ENCODE measurements at regions not wholly inside any gene's neighbourhood (a gene's known extent, or its start where the extent isn't known, plus 50 kb on each side); places are given as distances from the start of the nearest gene placed in this dataset.

DNA sequence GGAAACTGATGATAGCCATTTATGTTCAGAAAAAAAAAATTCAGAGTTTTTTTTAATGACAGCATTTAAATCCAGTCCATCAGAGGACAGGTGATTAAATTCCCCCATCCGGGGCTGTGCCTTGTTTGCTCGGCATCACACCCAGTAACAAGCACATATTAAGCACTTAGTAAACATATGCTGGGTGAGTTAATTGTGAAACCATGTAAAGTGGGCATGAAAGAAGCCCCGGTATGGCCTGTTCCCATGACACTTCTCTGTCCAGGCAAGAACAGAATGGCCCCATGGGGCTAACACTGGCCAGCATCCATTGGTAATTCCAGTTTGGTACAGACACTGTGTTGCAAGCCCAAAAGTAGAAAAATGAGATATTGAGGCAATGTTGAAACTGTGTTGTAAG is 220.8 kb upstream of the RNF32 start:
- ChIA-PET POLR2A (no interaction called here), CTCF (no interaction called here)
- H3K4me1 ChIP-seq (ENCODE audit: control insufficient read depth, extremely low read depth, insufficient read depth, low read length) = no peaks in the 10 kb centered on the region
- no peaks in the 10 kb centered on the region for H3K36me3 ChIP-seq (ENCODE audit: control insufficient read depth in 2 of 2, extremely low read depth in 1 of 2, insufficient read depth in 2 of 2, low read length in 2 of 2)
- H3K27me3 ChIP-seq (ENCODE audit: control insufficient read depth in 2 of 2, insufficient read depth in 2 of 2, low read length in 2 of 2) = no peaks in the 10 kb centered on the region
- no peak overlapping the region for H2AFZ ChIP-seq (ENCODE audit: low read depth, low read length)
- intact Hi-C loops (cut with micrococcal nuclease) (no loop called here), dilution Hi-C loops (cut with MboI; ENCODE audit: extremely low pct_ligation_motif_present, low sequenced_read_pairs) (no loop called here)
- no peak overlapping the region for H3K4me2 ChIP-seq (ENCODE audit: insufficient read depth, low read length)
- H3K79me2 ChIP-seq (ENCODE audit: control insufficient read depth, insufficient read depth, low read length) = no peaks in the 10 kb centered on the region
- no peak overlapping the region for H3K27ac ChIP-seq (ENCODE audit: insufficient read depth, low read depth, low read length)
- H4K20me1 ChIP-seq (replicated peaks; ENCODE audit: control insufficient read depth, extremely low read depth, insufficient read depth, low read length) = no peaks in the 10 kb centered on the region
- DNase-seq (ENCODE audit: low read depth, low spot score) = no peak
- no peaks in the 10 kb centered on the region for H3K9me3 ChIP-seq (replicated peaks; ENCODE audit: control insufficient read depth, insufficient read depth, low read length)
- no peak for TF ChIP-seq FOS (IDR thresholded peaks at IDR 0.05; ENCODE audit: borderline replicate concordance, insufficient read depth, low read length)
- no TSS peak for BruUV-seq (replicated peaks)
- no peak overlapping the region for H3K9ac ChIP-seq (replicated peaks; ENCODE audit: extremely low read depth, insufficient read depth, low read length)
- no peaks in the 10 kb centered on the region for H3K9me1 ChIP-seq (replicated peaks; ENCODE audit: control insufficient read depth, extremely low read depth, insufficient read depth, low read length)
- H3K4me3 ChIP-seq (replicated peaks in 1 of 3; ENCODE audit: insufficient read depth in 1 of 3, low read depth in 1 of 3, low read length in 3 of 3) = no peak overlapping the region
- FAIRE-seq = no peak

DNA sequence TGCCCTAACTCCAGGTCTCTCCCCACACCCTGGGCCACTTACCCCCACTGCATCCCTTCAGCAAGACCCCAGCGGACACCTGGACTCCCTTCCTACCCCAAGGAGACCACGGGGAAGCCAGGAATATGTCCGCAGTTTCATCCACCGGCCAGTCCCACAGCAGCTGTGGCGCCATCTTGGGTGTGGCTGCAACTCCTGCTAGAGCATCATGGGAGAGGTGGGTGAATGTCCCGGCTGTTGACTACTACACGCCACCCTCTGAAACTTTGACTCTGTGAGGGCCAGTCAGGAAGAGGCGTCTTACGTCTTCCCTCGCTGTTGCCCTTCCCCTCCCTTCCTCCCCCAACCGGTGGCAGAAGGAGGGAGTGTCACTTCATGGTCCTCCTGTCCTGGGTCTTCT is 238.3 kb upstream of the RNF32 start:
- dilution Hi-C loops (cut with MboI; ENCODE audit: extremely low pct_ligation_motif_present, low sequenced_read_pairs) (no loop called here), intact Hi-C loops (cut with micrococcal nuclease) (no loop called here)
- H3K9me3 ChIP-seq (replicated peaks; ENCODE audit: control insufficient read depth, insufficient read depth, low read length) = no peaks in the 10 kb centered on the region
- CTCF ChIA-PET = no interaction called here
- no peaks in the 10 kb centered on the region for H3K27me3 ChIP-seq (ENCODE audit: control insufficient read depth in 2 of 2, insufficient read depth in 2 of 2, low read length in 2 of 2)
- H3K27ac ChIP-seq (ENCODE audit: insufficient read depth, low read depth, low read length) = no peak overlapping the region
- H3K79me2 ChIP-seq (ENCODE audit: control insufficient read depth, insufficient read depth, low read length) = no peaks in the 10 kb centered on the region
- H3K4me1 ChIP-seq (ENCODE audit: control insufficient read depth, extremely low read depth, insufficient read depth, low read length) = no peaks in the 10 kb centered on the region
- DNase-seq (ENCODE audit: low read depth, low spot score) = no peak
- H2AFZ ChIP-seq (ENCODE audit: low read depth, low read length) = no peak overlapping the region
- POLR2A ChIA-PET = no interaction called here
- no TSS peak for BruUV-seq (replicated peaks)
- H3K36me3 ChIP-seq (ENCODE audit: control insufficient read depth in 2 of 2, extremely low read depth in 1 of 2, insufficient read depth in 2 of 2, low read length in 2 of 2) = no peaks in the 10 kb centered on the region
- H3K9me1 ChIP-seq (replicated peaks; ENCODE audit: control insufficient read depth, extremely low read depth, insufficient read depth, low read length) = no peaks in the 10 kb centered on the region
- no peak overlapping the region for H3K9ac ChIP-seq (replicated peaks; ENCODE audit: extremely low read depth, insufficient read depth, low read length)
- TF ChIP-seq POLR2AphosphoS5 (IDR thresholded peaks at IDR 0.05; ENCODE audit: insufficient read depth, low read depth, low read length) (no peak), POLR2A (IDR thresholded peaks at IDR 0.05; ENCODE audit: low read depth, low read length) (no peak), JUN (IDR thresholded peaks at IDR 0.05; ENCODE audit: borderline replicate concordance, insufficient read depth, insufficient read length, low read depth) (no peak), GATA2 (IDR thresholded peaks at IDR 0.05; ENCODE audit: insufficient read depth, insufficient read length, low read depth, low read length) (no peak), MYC (IDR thresholded peaks at IDR 0.05; ENCODE audit: low read depth, low read length) (no peak), EZH2 (IDR thresholded peaks at IDR 0.05; ENCODE audit: borderline replicate concordance, low read depth, low read length, severe bottlenecking) (no peak), FOS (IDR thresholded peaks at IDR 0.05; ENCODE audit: borderline replicate concordance, insufficient read depth, low read length) (no peak)
- TF ChIP-seq, protein P1, sequence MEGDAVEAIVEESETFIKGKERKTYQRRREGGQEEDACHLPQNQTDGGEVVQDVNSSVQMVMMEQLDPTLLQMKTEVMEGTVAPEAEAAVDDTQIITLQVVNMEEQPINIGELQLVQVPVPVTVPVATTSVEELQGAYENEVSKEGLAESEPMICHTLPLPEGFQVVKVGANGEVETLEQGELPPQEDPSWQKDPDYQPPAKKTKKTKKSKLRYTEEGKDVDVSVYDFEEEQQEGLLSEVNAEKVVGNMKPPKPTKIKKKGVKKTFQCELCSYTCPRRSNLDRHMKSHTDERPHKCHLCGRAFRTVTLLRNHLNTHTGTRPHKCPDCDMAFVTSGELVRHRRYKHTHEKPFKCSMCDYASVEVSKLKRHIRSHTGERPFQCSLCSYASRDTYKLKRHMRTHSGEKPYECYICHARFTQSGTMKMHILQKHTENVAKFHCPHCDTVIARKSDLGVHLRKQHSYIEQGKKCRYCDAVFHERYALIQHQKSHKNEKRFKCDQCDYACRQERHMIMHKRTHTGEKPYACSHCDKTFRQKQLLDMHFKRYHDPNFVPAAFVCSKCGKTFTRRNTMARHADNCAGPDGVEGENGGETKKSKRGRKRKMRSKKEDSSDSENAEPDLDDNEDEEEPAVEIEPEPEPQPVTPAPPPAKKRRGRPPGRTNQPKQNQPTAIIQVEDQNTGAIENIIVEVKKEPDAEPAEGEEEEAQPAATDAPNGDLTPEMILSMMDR (IDR thresholded peaks at IDR 0.05; ENCODE audit: extremely low read depth in 1 of 2, insufficient read depth in 1 of 2, low read depth in 1 of 2, low read length in 2 of 2) = no peak
- TF ChIP-seq, protein P2, sequence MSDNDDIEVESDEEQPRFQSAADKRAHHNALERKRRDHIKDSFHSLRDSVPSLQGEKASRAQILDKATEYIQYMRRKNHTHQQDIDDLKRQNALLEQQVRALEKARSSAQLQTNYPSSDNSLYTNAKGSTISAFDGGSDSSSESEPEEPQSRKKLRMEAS (IDR thresholded peaks at IDR 0.05; ENCODE audit: insufficient read depth, insufficient read length) = no peak
- H3K4me2 ChIP-seq (ENCODE audit: insufficient read depth, low read length) = no peak overlapping the region
- no peak overlapping the region for H3K4me3 ChIP-seq (replicated peaks in 1 of 3; ENCODE audit: insufficient read depth in 1 of 3, low read depth in 1 of 3, low read length in 3 of 3)
- FAIRE-seq = no peak
- H4K20me1 ChIP-seq (replicated peaks; ENCODE audit: control insufficient read depth, extremely low read depth, insufficient read depth, low read length) = no peaks in the 10 kb centered on the region
